GM23338 (cell line): ENCODE measurements at regions not wholly inside any gene's neighbourhood (a gene's known extent, or its start where the extent isn't known, plus 50 kb on each side); places are given as distances from the start of the nearest gene placed in this dataset.

Experiments
- ATAC-seq: fragments of 200-7000 bp; cut with Tn5 transposase; 3 replicates; pipeline ENCODE4 v1.9.1; 2020
- DNase-seq: peaks from one replicate; pipeline ENCODE4 v3.0.0-alpha.2; 2015; ENCODE audit warnings: low spot score
- H2AFZ ChIP-seq: fragments of 200-600 bp; sonication (generic); 2 replicates; pipeline ENCODE4 v1.8.0; 2016; ENCODE audit warnings: antibody characterized with exemption, mild to moderate bottlenecking, moderate library complexity
- H3F3A ChIP-seq: fragments of 200-600 bp; sonication (generic); replicated peaks from 2 replicates; pipeline ENCODE4 v1.8.0; 2017; ENCODE audit warnings: antibody characterized with exemption, mixed run types, low read depth
- H3K27ac ChIP-seq: fragments of 200-600 bp; sonication (generic); 2 replicates; pipeline ENCODE4 v1.6.1; 2016; ENCODE audit warnings: low read depth
- H3K27me3 ChIP-seq: fragments of 200-600 bp; sonication (generic); 2 replicates; pipeline ENCODE4 v1.8.0; 2016; ENCODE audit warnings: mild to moderate bottlenecking, mixed run types, moderate library complexity; ENCODE audit not compliant: insufficient read depth
- H3K36me3 ChIP-seq: fragments of 200-600 bp; sonication (generic); 2 replicates; pipeline ENCODE4 v1.8.0; 2016; ENCODE audit warnings: mild to moderate bottlenecking; ENCODE audit not compliant: insufficient read depth
- H3K4me1 ChIP-seq: fragments of 200-600 bp; sonication (generic); 2 replicates; pipeline ENCODE4 v1.8.0; 2016; ENCODE audit warnings: mild to moderate bottlenecking, moderate library complexity; ENCODE audit not compliant: insufficient read depth
- H3K4me2 ChIP-seq: fragments of 200-600 bp; sonication (generic); 2 replicates; pipeline ENCODE4 v1.7.1; 2017; ENCODE audit warnings: mixed run types
- H3K4me3 ChIP-seq: fragments of 200-600 bp; sonication (generic); 2 replicates; pipeline ENCODE4 v1.6.1; 2016; ENCODE audit warnings: mixed run types
- H3K79me2 ChIP-seq: fragments of 200-600 bp; sonication (generic); replicated peaks from 2 replicates; pipeline ENCODE4 v1.8.0; 2017; ENCODE audit warnings: mild to moderate bottlenecking; ENCODE audit not compliant: insufficient read depth
- H3K9me2 ChIP-seq: fragments of 200-600 bp; sonication (generic); 2 replicates; pipeline ENCODE4 v1.8.0; 2017; ENCODE audit not compliant: insufficient read depth
- H4K20me1 ChIP-seq: fragments of 200-600 bp; sonication (generic); replicated peaks from 2 replicates; pipeline ENCODE4 v1.8.0; 2017; ENCODE audit warnings: mild to moderate bottlenecking; ENCODE audit not compliant: insufficient read depth
- H3K27ac Mint-ChIP-seq: 2 replicates; pipeline ENCODE4 v1.8.0; 2020; ENCODE audit warnings: inconsistent platforms, mild to moderate bottlenecking, moderate library complexity, mixed read lengths
- H3K27me3 Mint-ChIP-seq: 3 replicates; pipeline ENCODE4 v1.8.0; 2022; ENCODE audit warnings: low read depth, mild to moderate bottlenecking, moderate library complexity, mixed read lengths, inconsistent platforms; ENCODE audit not compliant: insufficient read depth, poor library complexity
- H3K36me3 Mint-ChIP-seq: 3 replicates; pipeline ENCODE4 v1.8.0; 2021; ENCODE audit warnings: low read depth, mild to moderate bottlenecking, inconsistent platforms, moderate library complexity, mixed read lengths
- H3K4me1 Mint-ChIP-seq: 3 replicates; pipeline ENCODE4 v1.8.0; 2020; ENCODE audit warnings: mild to moderate bottlenecking, inconsistent platforms, mixed read lengths
- H3K4me3 Mint-ChIP-seq: 3 replicates; pipeline ENCODE4 v1.8.0; 2021; ENCODE audit warnings: moderate library complexity, mild to moderate bottlenecking, inconsistent platforms, mixed read lengths
- H3K9me3 Mint-ChIP-seq: 3 replicates; pipeline ENCODE4 v1.8.0; 2020; ENCODE audit warnings: moderate library complexity, mild to moderate bottlenecking, inconsistent platforms, mixed read lengths
- CTCF ChIP-seq, 2 experiments: fragments of 200-600 bp in 1 of 2; sonication (generic) in 1 of 2; conservative IDR thresholded peaks; 2 replicates each; pipeline versions ENCODE4 v1.5.1 to v1.6.1; 2016 to 2017; ENCODE audit warnings: antibody characterized with exemption in 2 of 2, low read depth in 2 of 2, mild to moderate bottlenecking in 2 of 2, moderate library complexity in 1 of 2
- EZH2 ChIP-seq: fragments of 200-600 bp; sonication (generic); IDR thresholded peaks from one replicate; pipeline ENCODE4 v1.8.0; 2017; ENCODE audit warnings: antibody characterized with exemption, mild to moderate bottlenecking, low read depth; ENCODE audit not compliant: unreplicated experiment
- EZH2phosphoT487 ChIP-seq: fragments of 200-600 bp; sonication (generic); IDR thresholded peaks from one replicate; pipeline ENCODE4 v1.8.1; 2018; ENCODE audit warnings: antibody characterized with exemption; ENCODE audit not compliant: unreplicated experiment
- JUNB ChIP-seq: IDR thresholded peaks from one replicate; pipeline ENCODE4 v1.6.1; 2016; ENCODE audit warnings: antibody characterized with exemption; ENCODE audit not compliant: unreplicated experiment
- NANOG ChIP-seq: IDR thresholded peaks from 2 replicates; pipeline ENCODE4 v1.6.1; 2016; ENCODE audit warnings: antibody characterized with exemption, borderline replicate concordance
- POLR2AphosphoS5 ChIP-seq: IDR thresholded peaks from 2 replicates; pipeline ENCODE4 v1.6.1; 2016; ENCODE audit warnings: antibody characterized with exemption, low read depth
- ZNF331 ChIP-seq: fragments of 250-450 bp; sonication (Bioruptor Pico); IDR thresholded peaks from 2 replicates; pipeline ENCODE4 v1.5.0; 2020; ENCODE audit warnings: low read depth, mild to moderate bottlenecking, moderate library complexity
- ZNF462 ChIP-seq: fragments of 250-450 bp; sonication (Bioruptor Pico); IDR thresholded peaks from 2 replicates; pipeline ENCODE4 v1.5.0; 2020; ENCODE audit warnings: mild to moderate bottlenecking, moderate library complexity

GRCh38 chr5:152474961-152475360, 69.9 kb upstream of the NMUR2 start (continued):
- no peak for TF ChIP-seq ZNF462 (CRISPR knock-in tag)
- no peak for TF ChIP-seq JUNB
- no peak for TF ChIP-seq EZH2

- Mint-ChIP-seq H3K36me3 (peaks cover 10% of the 10 kb centered on the region; the same call in 2 of the 3 replicates), H3K27me3 (peaks cover 2% of the 10 kb centered on the region), H3K27ac (no peak overlapping the region), H3K9me3 (peaks cover 20% of the 10 kb centered on the region), H3K4me3 (no peak overlapping the region), H3K4me1 (peaks cover 8% of the 10 kb centered on the region; the same call in 2 of the 3 replicates)
- H2AFZ ChIP-seq, result no peak overlapping the region
- ATAC-seq, result no peak
- H4K20me1 ChIP-seq, result no peaks in the 10 kb centered on the region
- no peak for DNase-seq
- 0 out of 2 replicates have a peak, but pooled peaks cover 3% of the 10 kb centered on the region for H3K9me2 ChIP-seq
- H3K36me3 ChIP-seq, result no peaks in the 10 kb centered on the region
- no peak overlapping the region for H3K4me3 ChIP-seq
- peaks cover 4% of the 10 kb centered on the region; the same call in 1 of the 2 replicates for H3K4me1 ChIP-seq
- H3K79me2 ChIP-seq, result no peaks in the 10 kb centered on the region
- no peaks in the 10 kb centered on the region for H3K27me3 ChIP-seq
- no peak overlapping the region for H3K27ac ChIP-seq
- no peaks in the 10 kb centered on the region for H3F3A ChIP-seq
- H3K4me2 ChIP-seq, result no peak overlapping the region
- TF ChIP-seq POLR2AphosphoS5 (no peak), EZH2 (no peak), EZH2phosphoT487 (no peak), CTCF (conservative IDR thresholded peaks at IDR 0.05; ENCODE audit: low read depth in 2 of 2) (no peak), JUNB (no peak), ZNF462 (CRISPR knock-in tag) (no peak), ZNF331 (CRISPR knock-in tag) (no peak), NANOG (no peak)
These were observed 72.5 kb upstream of the NMUR2 start for GRCh38 chr5:152477536-152477935.
